Mesenchymal stem cell (in vitro differentiated cells and primary cell): ENCODE measurements at regions not wholly inside any gene's neighbourhood (a gene's known extent, or its start where the extent isn't known, plus 50 kb on each side); places are given as distances from the start of the nearest gene placed in this dataset.

ENCODE experiments used
- DNase-seq: peaks from one replicate; pipeline ENCODE4 v3.0.0-alpha.2; 2013
- H2AFZ ChIP-seq: one replicate; pipeline ENCODE4 v1.6.1; 2013; ENCODE audit warnings: low read depth, mild to moderate bottlenecking, control low read depth, inconsistent platforms, low read length, moderate library complexity
- H2AK5ac ChIP-seq: 2 replicates; pipeline ENCODE4 v1.6.1; 2013; ENCODE audit warnings: low read length, moderate library complexity, mild to moderate bottlenecking, inconsistent platforms; ENCODE audit not compliant: severe bottlenecking
- H2BK120ac ChIP-seq: one replicate; pipeline ENCODE4 v1.6.1; 2013; ENCODE audit warnings: low read depth, mild to moderate bottlenecking, inconsistent platforms, low read length, moderate library complexity
- H2BK12ac ChIP-seq, 2 experiments: one replicate each; pipeline ENCODE4 v1.6.1; 2013; ENCODE audit warnings: inconsistent platforms in 2 of 2, low read length in 2 of 2, mild to moderate bottlenecking in 2 of 2, moderate library complexity in 2 of 2, control low read depth in 1 of 2
- H2BK15ac ChIP-seq: one replicate; pipeline ENCODE4 v1.6.1; 2013; ENCODE audit warnings: mild to moderate bottlenecking, low read depth, inconsistent platforms; ENCODE audit not compliant: poor library complexity, severe bottlenecking
- H2BK5ac ChIP-seq: 2 replicates; pipeline ENCODE4 v1.6.1; 2013; ENCODE audit warnings: low read depth, mild to moderate bottlenecking, low read length, control low read depth, inconsistent platforms; ENCODE audit not compliant: poor library complexity, severe bottlenecking
- H3K14ac ChIP-seq, 2 experiments: one replicate each; pipeline ENCODE4 v1.6.1; 2013; ENCODE audit warnings: inconsistent platforms in 2 of 2, low read length in 2 of 2, control low read depth in 1 of 2, mild to moderate bottlenecking in 1 of 2, moderate library complexity in 1 of 2
- H3K18ac ChIP-seq, 2 experiments: one replicate each; pipeline ENCODE4 v1.6.1; 2013; ENCODE audit warnings: inconsistent platforms in 2 of 2, low read length in 2 of 2, control low read depth in 1 of 2, low read depth in 1 of 2, mild to moderate bottlenecking in 1 of 2
- H3K23ac ChIP-seq, 2 experiments: one replicate each; pipeline ENCODE4 v1.6.1; 2013; ENCODE audit warnings: inconsistent platforms in 2 of 2, low read length in 2 of 2, mild to moderate bottlenecking in 2 of 2, moderate library complexity in 2 of 2, control low read depth in 1 of 2
- H3K27ac ChIP-seq: 2 replicates; pipeline ENCODE4 v1.5.1; 2013; ENCODE audit warnings: mild to moderate bottlenecking, moderate library complexity, low read length, control low read depth, inconsistent platforms; ENCODE audit not compliant: poor library complexity, severe bottlenecking
- H3K27me3 ChIP-seq, 2 experiments: 2 replicates each; pipeline versions ENCODE4 v1.6.1 to v1.7.0; 2013; ENCODE audit warnings: low read length in 2 of 2, mild to moderate bottlenecking in 2 of 2, moderate library complexity in 2 of 2, control low read depth in 1 of 2, inconsistent platforms in 1 of 2; ENCODE audit not compliant: control insufficient read depth in 1 of 2, insufficient read depth in 1 of 2
- H3K36me3 ChIP-seq, 2 experiments: 2 replicates each; pipeline versions ENCODE4 v1.6.1 to v1.7.0; 2013; ENCODE audit warnings: low read length in 2 of 2, control low read depth in 1 of 2, inconsistent platforms in 1 of 2, low read depth in 1 of 2, mild to moderate bottlenecking in 1 of 2; ENCODE audit not compliant: insufficient read depth in 2 of 2, control insufficient read depth in 1 of 2
- H3K4ac ChIP-seq, 2 experiments: one replicate each; pipeline ENCODE4 v1.6.1; 2013; ENCODE audit warnings: inconsistent platforms in 2 of 2, low read length in 2 of 2, mild to moderate bottlenecking in 2 of 2, moderate library complexity in 2 of 2, control low read depth in 1 of 2, low read depth in 1 of 2
- H3K4me1 ChIP-seq: 2 replicates; pipeline ENCODE4 v1.6.1; 2013; ENCODE audit warnings: low read depth, low read length, control low read depth; ENCODE audit not compliant: control insufficient read depth, insufficient read depth
- H3K4me2 ChIP-seq: 2 replicates; pipeline ENCODE4 v1.6.1; 2013; ENCODE audit warnings: low read length, mild to moderate bottlenecking, inconsistent platforms; ENCODE audit not compliant: poor library complexity, severe bottlenecking
- H3K4me3 ChIP-seq, 2 experiments: 2 replicates each; pipeline versions ENCODE4 v1.5.1 to v1.7.0; 2013; ENCODE audit warnings: low read length in 2 of 2, mild to moderate bottlenecking in 2 of 2, control low read depth in 1 of 2, low read depth in 1 of 2; ENCODE audit not compliant: insufficient read depth in 1 of 2
- H3K79me1 ChIP-seq: replicated peaks from 2 replicates; pipeline ENCODE4 v1.6.1; 2013; ENCODE audit warnings: mild to moderate bottlenecking, control low read depth, low read length, inconsistent platforms; ENCODE audit not compliant: poor library complexity, severe bottlenecking
- H3K9ac ChIP-seq: 2 replicates; pipeline ENCODE4 v1.7.0; 2013; ENCODE audit warnings: mild to moderate bottlenecking, low read length, moderate library complexity
- H3K9me3 ChIP-seq: 2 replicates; pipeline ENCODE4 v1.7.0; 2013; ENCODE audit warnings: mild to moderate bottlenecking, low read length; ENCODE audit not compliant: control insufficient read depth
- H4K8ac ChIP-seq: one replicate; pipeline ENCODE4 v1.6.1; 2013; ENCODE audit warnings: inconsistent platforms, mild to moderate bottlenecking, low read length, moderate library complexity
- H4K91ac ChIP-seq: one replicate; pipeline ENCODE4 v1.6.1; 2013; ENCODE audit warnings: mild to moderate bottlenecking, low read length, inconsistent platforms
- WGBS: methylation state at CpG from one replicate; pipeline ENCODE4 v1.1.7; 2013; ENCODE audit warnings: mixed read lengths; 5-methylcytosine and 5-hydroxymethylcytosine counted together

GRCh38 chr16:17705847-17706246 is 235.1 kb upstream of the XYLT1 start:
- Histone ChIP-seq H3K23ac (no peak overlapping the region), H2BK15ac (no peak overlapping the region)
- WGBS = 56% methylated on average over 3 of the region's 4 CpGs

GRCh38 chr16:17696616-17697015 is 225.9 kb upstream of the XYLT1 start:
- Histone ChIP-seq H3K14ac (no peak overlapping the region), H3K4me3 (no peak overlapping the region), H3K4ac (no peak overlapping the region), H3K36me3 (no peaks in the 10 kb centered on the region), H3K27me3 (peaks cover 0 to 10% of the 10 kb centered on the region in 2 experiments), H3K9me3 (no peaks in the 10 kb centered on the region), H2BK120ac (no peak overlapping the region), H3K18ac (no peak overlapping the region), H3K9ac (no peak overlapping the region), H3K23ac (no peak overlapping the region), H3K79me1 (no peaks in the 10 kb centered on the region), H2BK15ac (no peak overlapping the region), H4K8ac (no peak overlapping the region), H2AK5ac (no peak overlapping the region), H2AFZ (no peak overlapping the region), H3K4me1 (no peaks in the 10 kb centered on the region), H3K4me2 (no peak overlapping the region), H3K27ac (no peak overlapping the region), H2BK5ac (no peak overlapping the region), H4K91ac (no peak overlapping the region), H2BK12ac (no peak overlapping the region)
- 84% methylated on average over 3 of the region's 3 CpGs for WGBS
- no peak for DNase-seq

More at GRCh38 chr16:17705847-17706246, 235.1 kb upstream of the XYLT1 start:
- H3K18ac ChIP-seq = no peak overlapping the region
- H2AFZ ChIP-seq = no peak overlapping the region
- H2AK5ac ChIP-seq = no peak overlapping the region
- no peak overlapping the region for H3K4me2 ChIP-seq
- no peak overlapping the region for H3K27ac ChIP-seq
- H4K91ac ChIP-seq = no peak overlapping the region
- no peaks in the 10 kb centered on the region for H3K36me3 ChIP-seq
- no peaks in the 10 kb centered on the region for H3K4me1 ChIP-seq
- H3K79me1 ChIP-seq = no peaks in the 10 kb centered on the region
- H3K27me3 ChIP-seq = no peaks in the 10 kb centered on the region
- no peak overlapping the region for H2BK5ac ChIP-seq
- H3K9ac ChIP-seq = no peak overlapping the region
- H3K9me3 ChIP-seq = peaks cover 8% of the 10 kb centered on the region
- H4K8ac ChIP-seq = no peak overlapping the region
- no peak overlapping the region for H3K4me3 ChIP-seq
- no peak overlapping the region for H3K14ac ChIP-seq
- DNase-seq = no peak
- no peak overlapping the region for H2BK120ac ChIP-seq
- H3K4ac ChIP-seq = no peak overlapping the region
- H2BK12ac ChIP-seq = no peak overlapping the region

- no peak overlapping the region for H2BK12ac ChIP-seq
- H3K14ac ChIP-seq = no peak overlapping the region
- no peak overlapping the region for H3K4me2 ChIP-seq
- no peaks in the 10 kb centered on the region for H3K9me3 ChIP-seq
- H3K18ac ChIP-seq = no peak overlapping the region
- H2AK5ac ChIP-seq = no peak overlapping the region
- H3K4ac ChIP-seq = no peak overlapping the region
- no peak overlapping the region for H2BK15ac ChIP-seq
- H3K27ac ChIP-seq = no peak overlapping the region
- H2AFZ ChIP-seq = no peak overlapping the region
- no peaks in the 10 kb centered on the region for H3K36me3 ChIP-seq
- no peak for DNase-seq
- no peaks in the 10 kb centered on the region for H3K4me1 ChIP-seq
- no peak overlapping the region for H2BK120ac ChIP-seq
- H4K91ac ChIP-seq = no peak overlapping the region
- no peak overlapping the region for H4K8ac ChIP-seq
- H3K27me3 ChIP-seq = peaks cover 0 to 11% of the 10 kb centered on the region in 2 experiments
- H3K79me1 ChIP-seq = no peaks in the 10 kb centered on the region
- H3K9ac ChIP-seq = no peak overlapping the region
- 99% methylated on average over 4 of the region's 4 CpGs for WGBS
- no peak overlapping the region for H2BK5ac ChIP-seq
- H3K23ac ChIP-seq = no peak overlapping the region
- H3K4me3 ChIP-seq = no peak overlapping the region
These were observed 221.7 kb upstream of the XYLT1 start for GRCh38 chr16:17692484-17692883.

- H3K14ac ChIP-seq = no peak overlapping the region
- no peak overlapping the region for H3K4ac ChIP-seq
- H3K9ac ChIP-seq = no peak overlapping the region
- no peak overlapping the region for H2BK5ac ChIP-seq
- no peak for DNase-seq
- no peak overlapping the region for H2AK5ac ChIP-seq
- 38% methylated on average over 1 of the region's 1 CpG for WGBS
- H3K4me1 ChIP-seq = no peaks in the 10 kb centered on the region
- peaks cover 0 to 11% of the 10 kb centered on the region in 2 experiments for H3K27me3 ChIP-seq
- H3K36me3 ChIP-seq = no peaks in the 10 kb centered on the region
- H2BK15ac ChIP-seq = no peak overlapping the region
- H3K23ac ChIP-seq = no peak overlapping the region
- no peak overlapping the region for H3K27ac ChIP-seq
- H4K8ac ChIP-seq = no peak overlapping the region
- H2AFZ ChIP-seq = no peak overlapping the region
- no peak overlapping the region for H3K4me2 ChIP-seq
- no peaks in the 10 kb centered on the region for H3K9me3 ChIP-seq
- H3K79me1 ChIP-seq = no peaks in the 10 kb centered on the region
- H3K18ac ChIP-seq = no peak overlapping the region
- H4K91ac ChIP-seq = no peak overlapping the region
- no peak overlapping the region for H3K4me3 ChIP-seq
- no peak overlapping the region for H2BK120ac ChIP-seq
- no peak overlapping the region for H2BK12ac ChIP-seq
These were observed 221.1 kb upstream of the XYLT1 start for GRCh38 chr16:17691899-17692176.
